ENCODE measurements at regions not wholly inside any gene's neighbourhood (a gene's known extent, or its start where the extent isn't known, plus 50 kb on each side); places are given as distances from the start of the nearest gene placed in this dataset.

- no peak for TF ChIP-seq CTCF (IDR thresholded peaks at IDR 0.05; ENCODE audit: low read depth, low read length, poor library complexity, severe bottlenecking)
- TF ChIP-seq EZH2phosphoT487 (IDR thresholded peaks at IDR 0.05; ENCODE audit: borderline replicate concordance, low read length), result no peak
Measured at GRCh38 chr5:135153661-135154060, 119.6 kb upstream of the PITX1 start.
